RWPE1 (cell line): ENCODE measurements at regions not wholly inside any gene's neighbourhood (a gene's known extent, or its start where the extent isn't known, plus 50 kb on each side); places are given as distances from the start of the nearest gene placed in this dataset.

Source experiments
- CTCF ChIA-PET: fragments of 350-600 bp; sonication (Branson Sonifier 250); formaldehyde crosslinking; extraction: SDS; loops from one replicate; lab custom pipeline; 2021; lab: Yijun Ruan, JAX
- POLR2A ChIA-PET: fragments of 400-600 bp; formaldehyde crosslinking; extraction: SDS; loops from one replicate; lab custom pipeline; 2020; ENCODE audit warnings: antibody characterized with exemption; ENCODE audit not compliant: low non-redundant PET; lab: Yijun Ruan, JAX
- DNase-seq: peaks from one replicate; pipeline ENCODE4 v3.0.0; 2012; ENCODE audit warnings: low spot score
- H3K27ac ChIP-seq: fragments of 450-650 bp; 2 replicates; pipeline ENCODE4 v1.5.1; 2017
- CTCF ChIP-seq: fragments of 450-650 bp; conservative IDR thresholded peaks from 2 replicates; pipeline ENCODE4 v1.5.1; 2017; ENCODE audit warnings: low read depth, mild to moderate bottlenecking

GRCh38 chr1:43011020-43011419 is 52.4 kb upstream of the SLC2A1 start:
- ChIA-PET CTCF (no interaction called here), POLR2A (no interaction called here)
- no peak for TF ChIP-seq CTCF
- DNase-seq, result no peak
- H3K27ac ChIP-seq, result no peak overlapping the region

- H3K27ac ChIP-seq, result no peak overlapping the region
- ChIA-PET CTCF (interaction anchor here (0.6 kb wide), 1 partner anchor 90 kb away, joined by 3 read pairs; no protein-coding TSS in a partner anchor), POLR2A (no interaction called here)
- TF ChIP-seq CTCF, result no peak
- DNase-seq, result no peak
Observed at GRCh38 chr1:43009274-43009673, 50.6 kb upstream of the SLC2A1 start.

- TF ChIP-seq CTCF, result no peak
- CTCF ChIA-PET, result interaction anchor here (0.6 kb wide), 1 partner anchor 91 kb away, joined by 3 read pairs; no protein-coding TSS in a partner anchor
- no peak for DNase-seq
- POLR2A ChIA-PET, result no interaction called here
- H3K27ac ChIP-seq, result peak overlapping the region; percentile 46
Observed at GRCh38 chr1:43008115-43009060, 49.7 kb upstream of the SLC2A1 start.
